Fibroblast of peridontal ligament (primary cell): ENCODE measurements at regions not wholly inside any gene's neighbourhood (a gene's known extent, or its start where the extent isn't known, plus 50 kb on each side); places are given as distances from the start of the nearest gene placed in this dataset.
"Not testable (repeated sequence)": the region's sequence is repeated elsewhere in the genome, so short reads cannot be mapped to it uniquely, and the experiment has no call there.

Experiments
- DNase-seq: peaks from one replicate; pipeline ENCODE4 v3.0.0-alpha.2; 2010; ENCODE audit errors: extremely low read depth

DNA sequence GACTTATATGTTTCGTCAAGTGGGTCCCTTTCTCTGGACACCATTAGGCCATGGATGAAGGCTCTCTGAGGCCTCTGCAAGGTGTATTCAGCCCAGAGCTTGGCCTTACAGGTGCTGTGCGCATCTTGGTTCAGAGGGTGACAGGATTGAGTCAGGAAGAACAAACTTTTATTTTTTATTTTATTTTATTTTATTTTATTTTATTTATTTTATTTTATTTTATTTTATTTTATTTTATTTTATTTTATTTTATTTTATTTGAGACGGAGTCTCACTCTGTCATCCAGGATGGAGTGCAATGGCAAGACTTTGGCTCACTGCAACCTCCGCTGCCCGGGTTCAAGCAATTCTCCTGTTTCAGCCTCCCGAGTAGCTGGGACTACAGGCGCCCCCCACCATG lies 370.4 kb upstream of the CLNK start:
- not testable (repeated sequence) for DNase-seq

DNA sequence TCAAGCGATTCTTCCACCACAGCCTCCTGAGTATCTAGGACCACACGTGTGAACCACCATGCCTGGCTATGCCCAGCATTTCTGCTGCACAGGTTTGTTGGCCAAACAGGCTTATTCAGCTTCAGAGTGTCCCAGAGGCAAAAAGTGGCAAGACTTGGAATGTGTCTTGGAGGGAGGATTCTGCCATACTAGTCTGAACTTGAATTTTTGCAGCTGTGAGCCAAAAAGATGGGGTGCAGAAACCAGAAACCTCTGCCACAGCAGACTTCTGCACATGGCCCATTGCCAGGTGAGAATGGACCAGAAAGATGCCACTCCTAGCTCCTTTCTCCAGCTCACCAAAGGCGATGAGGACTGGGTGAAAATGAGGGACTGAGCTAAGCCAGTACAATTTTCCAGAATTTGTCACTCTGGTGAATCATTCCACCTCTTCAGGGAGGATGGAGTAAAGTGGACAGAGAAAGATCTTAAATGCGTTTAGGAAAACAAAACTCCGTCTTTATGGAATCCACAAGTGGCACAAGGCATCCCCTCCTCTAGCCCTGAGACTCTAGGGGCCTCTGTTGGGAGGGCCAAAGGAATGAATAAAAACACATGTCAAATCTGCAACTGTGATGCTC lies 369.1 kb upstream of the CLNK start:
- DNase-seq, result no peak

DNA sequence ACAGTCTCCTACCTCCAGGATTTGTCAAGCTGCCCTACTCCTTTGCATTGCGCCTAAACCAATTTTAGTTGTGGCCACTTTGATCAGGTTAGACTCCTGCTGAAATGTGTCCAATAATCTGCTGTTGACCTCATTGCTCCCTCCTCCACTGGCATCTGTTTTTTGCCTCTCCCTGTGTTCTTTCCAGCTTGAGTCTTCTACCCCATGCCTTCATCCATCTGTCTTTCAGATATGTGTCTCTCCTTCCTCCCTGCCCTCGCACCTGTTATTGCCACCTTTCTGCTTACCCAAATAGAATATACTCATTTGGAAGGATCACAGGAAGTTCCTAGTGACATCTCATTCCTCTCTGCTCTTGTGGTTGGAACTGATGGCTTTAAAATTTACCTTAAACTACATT lies 366.6 kb upstream of the CLNK start:
- no peak for DNase-seq

GRCh38 chr4:11050766-11051165 lies 366.2 kb upstream of the CLNK start:
- DNase-seq, result no peak

- DNase-seq, result no peak
These were observed 364.4 kb upstream of the CLNK start for GRCh38 chr4:11049001-11049400.

GRCh38 chr4:11042760-11043159 lies 358.2 kb upstream of the CLNK start:
- DNase-seq, result no peak

DNA sequence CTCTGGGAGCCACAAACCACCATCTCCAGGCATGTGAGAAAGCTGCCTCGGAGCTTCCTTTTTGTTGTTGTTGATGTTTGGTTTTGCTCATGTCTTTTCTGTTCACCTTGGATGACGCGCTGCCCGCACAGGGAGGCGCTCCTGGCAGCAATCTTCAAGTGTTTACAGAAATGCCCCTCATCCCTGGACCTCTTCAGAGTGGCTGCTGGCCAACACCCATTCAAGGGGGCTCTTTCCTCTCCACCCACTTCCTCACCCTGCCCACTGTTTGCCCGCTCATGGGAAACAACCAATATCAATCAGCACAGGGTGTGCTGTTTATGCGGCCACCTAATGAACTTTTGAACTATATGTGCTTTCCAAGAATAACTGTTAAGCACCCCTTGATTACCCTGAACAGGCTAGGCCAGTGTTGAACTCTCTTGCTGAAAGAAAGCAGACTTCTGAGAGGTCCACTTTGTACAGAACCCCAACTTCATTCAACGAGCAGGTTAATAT lies 355.1 kb upstream of the CLNK start:
- DNase-seq, result no peak

- DNase-seq, result no peak
These were observed 354.4 kb upstream of the CLNK start for GRCh38 chr4:11038926-11039325.

GRCh38 chr4:11037637-11038036 lies 353.1 kb upstream of the CLNK start:
- no peak for DNase-seq

- DNase-seq, result no peak
These were observed 343.8 kb upstream of the CLNK start for GRCh38 chr4:11028334-11028733.

- no peak for DNase-seq
These were observed 336.8 kb upstream of the CLNK start for GRCh38 chr4:11021333-11021732.

DNA sequence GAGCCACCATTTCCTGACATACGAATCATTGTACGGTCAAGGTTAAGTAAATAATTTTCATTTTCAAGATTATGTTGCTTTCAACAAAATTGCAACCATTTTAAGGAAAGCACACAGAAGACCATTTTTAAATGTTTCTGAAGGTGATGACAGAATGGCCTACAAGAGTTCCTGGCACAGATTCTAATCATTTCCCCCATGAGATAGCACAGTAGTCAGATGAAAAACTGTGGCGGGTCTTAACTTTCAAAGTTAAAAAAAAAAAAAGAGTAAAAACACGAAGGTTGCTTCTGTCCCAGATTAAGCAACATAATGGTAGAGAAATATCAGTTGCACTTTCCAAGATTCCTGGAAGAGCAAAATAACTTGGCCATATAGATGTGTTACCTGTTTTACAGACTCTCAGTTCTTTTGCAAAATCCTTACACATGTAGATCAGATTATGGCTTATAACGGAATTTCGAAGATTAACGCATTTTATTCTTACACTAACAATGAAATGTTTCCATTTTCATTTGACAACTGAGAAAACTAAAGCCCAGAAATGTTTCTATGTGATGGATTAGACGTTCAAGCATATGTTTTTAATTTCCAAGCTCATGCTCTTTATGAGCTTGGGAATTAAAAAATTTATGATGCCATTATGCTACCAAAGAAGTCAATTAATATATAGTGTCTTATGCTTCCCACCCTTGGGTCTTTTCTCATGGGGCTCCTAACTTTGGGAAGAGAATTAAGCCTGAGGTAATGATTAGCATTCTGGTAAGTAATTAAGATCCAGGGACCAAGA lies 335.1 kb upstream of the CLNK start:
- no peak for DNase-seq

DNA sequence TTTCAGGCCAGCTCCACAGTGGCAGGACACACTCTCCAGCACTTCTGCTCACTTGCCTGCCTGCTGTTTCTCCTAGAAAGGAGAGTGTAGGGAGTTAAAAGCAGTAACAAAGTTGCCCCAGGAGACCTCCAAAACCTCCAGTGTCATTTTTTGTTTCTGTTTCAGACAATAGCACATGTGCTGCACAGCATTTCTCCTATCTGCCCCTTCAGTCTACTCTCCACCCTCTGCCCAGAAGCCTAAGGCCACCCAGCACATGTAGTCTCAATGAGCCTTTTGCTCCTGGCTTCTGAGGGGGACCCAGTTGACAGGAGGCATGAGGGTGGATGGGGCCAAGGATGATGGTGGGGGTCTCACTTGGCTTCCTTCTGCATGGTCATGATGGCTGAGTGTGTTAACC lies 329.6 kb upstream of the CLNK start:
- DNase-seq, result no peak

DNA sequence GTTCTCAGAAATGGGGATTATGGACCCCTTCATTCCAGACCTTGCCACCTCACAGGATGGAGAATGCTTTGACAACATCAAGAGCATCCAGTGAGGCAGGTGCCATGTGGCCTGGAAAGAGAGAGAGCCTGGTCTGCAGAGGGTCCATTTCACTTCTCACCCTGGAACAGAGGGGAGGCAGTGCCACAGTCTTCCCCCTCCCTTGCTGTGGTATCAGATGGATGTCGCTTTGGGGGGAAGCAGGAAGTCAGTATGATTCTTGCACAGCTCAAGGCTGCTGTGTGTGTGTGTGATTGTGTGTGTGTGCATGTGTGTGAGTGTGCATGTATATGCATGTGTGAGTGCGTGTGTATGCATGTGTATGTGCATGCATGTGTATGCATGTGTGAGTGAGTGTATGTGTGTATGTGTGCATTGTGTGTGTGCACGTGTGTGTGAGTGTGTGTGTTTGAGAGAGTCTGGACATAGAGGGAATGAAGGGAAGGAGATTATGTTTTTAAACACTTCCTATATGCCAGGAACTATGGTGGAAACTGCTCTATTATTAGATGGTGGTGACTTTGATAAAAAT lies 328.6 kb upstream of the CLNK start:
- DNase-seq, result no peak

DNA sequence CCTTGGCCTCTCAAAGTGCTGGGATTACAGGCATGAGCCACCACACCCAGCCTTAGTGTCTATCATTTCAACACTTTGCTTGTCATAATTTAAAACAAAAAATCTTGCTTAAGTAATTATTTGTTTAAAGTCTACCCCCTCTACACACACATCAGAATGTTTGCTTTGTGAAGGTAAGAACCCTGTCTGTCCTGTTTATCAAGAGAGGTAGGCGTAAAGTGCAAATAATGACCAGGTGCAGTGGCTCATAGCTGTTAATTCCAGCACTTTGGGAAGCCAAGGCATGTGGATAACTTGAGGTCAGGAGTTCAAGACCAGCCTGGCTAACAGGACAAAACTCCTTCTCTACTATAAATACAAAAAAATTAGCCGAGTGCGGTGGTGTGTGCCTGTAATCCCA lies 326.7 kb upstream of the CLNK start:
- no peak for DNase-seq

DNA sequence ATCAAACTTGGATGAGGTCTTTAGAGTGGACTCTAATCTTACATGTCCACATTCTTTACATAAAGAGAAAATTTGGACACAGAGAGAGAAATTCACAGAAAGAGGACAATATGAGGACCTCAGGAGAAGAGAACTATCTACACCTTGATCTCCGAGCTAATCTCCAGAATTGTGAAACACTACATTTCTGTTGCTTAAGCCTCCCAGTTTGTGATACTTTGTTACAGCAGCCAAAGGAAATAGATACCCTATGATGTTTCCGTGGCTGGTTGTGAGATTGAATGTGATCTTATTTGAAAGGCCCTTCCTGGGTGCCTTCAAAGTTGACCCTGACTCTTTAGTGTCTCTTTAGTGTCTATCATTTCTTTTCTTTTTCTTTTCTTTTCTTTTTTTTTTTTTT lies 326.1 kb upstream of the CLNK start:
- no peak for DNase-seq

DNA sequence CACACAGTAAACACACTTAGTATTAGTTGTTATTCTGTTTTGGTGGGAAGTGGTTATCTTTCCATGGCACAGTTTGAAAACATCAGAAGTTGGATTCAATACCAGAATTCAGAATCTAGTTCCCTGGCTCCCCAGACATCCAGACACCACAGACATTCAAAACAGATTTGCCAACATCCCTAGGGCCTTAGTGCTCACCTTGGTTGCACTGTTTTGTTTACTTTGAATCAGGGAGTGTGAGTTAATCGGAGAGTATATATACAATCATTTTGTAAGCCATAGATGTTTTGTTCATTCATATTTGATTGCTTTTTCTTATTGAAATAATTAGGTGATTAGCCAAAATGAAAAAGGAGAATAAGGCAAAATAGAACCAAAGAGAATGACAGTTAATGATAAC lies 324.7 kb upstream of the CLNK start:
- no peak for DNase-seq

- DNase-seq, result no peak
These were observed 320.7 kb upstream of the CLNK start for GRCh38 chr4:11005300-11005699.

- no peak for DNase-seq
These were observed 320.2 kb upstream of the CLNK start for GRCh38 chr4:11004818-11005217.

- DNase-seq, result no peak
These were observed 318.4 kb upstream of the CLNK start for GRCh38 chr4:11002961-11003360.

DNA sequence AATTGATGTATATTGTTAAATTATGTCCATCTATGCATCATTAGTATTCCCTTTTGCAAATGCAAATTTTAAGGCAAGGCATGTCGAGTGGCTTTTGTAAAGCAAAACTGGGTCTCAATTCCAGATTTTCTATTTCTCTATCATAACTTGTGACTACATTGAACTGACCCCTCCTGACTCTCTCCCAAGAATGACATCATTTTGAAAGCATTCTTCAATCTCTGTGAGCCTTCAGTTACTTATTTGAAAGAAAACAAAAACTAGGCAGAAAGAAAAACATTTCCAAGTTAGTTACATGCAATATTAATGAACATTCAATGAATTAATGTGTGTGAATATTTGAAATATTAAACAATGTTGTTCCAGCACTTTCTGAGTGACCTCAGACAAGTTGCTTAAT lies 314.3 kb upstream of the CLNK start:
- no peak for DNase-seq

DNA sequence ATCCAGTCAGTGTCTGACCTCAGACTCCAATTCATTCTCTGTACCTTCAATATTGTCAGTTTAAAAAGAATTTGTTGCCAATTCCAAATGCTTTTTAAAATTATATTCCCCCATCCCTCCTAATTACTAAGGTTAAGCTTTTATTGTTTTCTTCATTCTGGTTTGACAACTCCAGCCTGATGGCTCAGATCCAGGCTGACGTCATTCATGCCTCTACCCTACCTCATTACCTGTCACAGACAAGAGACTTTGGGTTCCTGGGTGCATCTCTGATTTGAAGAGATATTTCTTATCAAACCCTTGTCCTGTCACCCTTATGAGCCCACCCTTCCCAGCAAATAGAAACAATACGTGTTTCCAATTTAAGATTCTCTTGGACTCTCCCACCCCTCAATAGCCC lies 300.2 kb upstream of the CLNK start:
- DNase-seq, result no peak
